WTC11 (cell line): ENCODE measurements at regions not wholly inside any gene's neighbourhood (a gene's known extent, or its start where the extent isn't known, plus 50 kb on each side); places are given as distances from the start of the nearest gene placed in this dataset.

Experiments used
- ATAC-seq: fragments of 200-7000 bp; cut with Tn5 transposase; 2 replicates; pipeline ENCODE4 v1.10.0; 2021; ENCODE audit warnings: mild to moderate bottlenecking, moderate library complexity
- CTCF ChIA-PET: fragments of 300-600 bp; sonication (Branson Sonifier 250); formaldehyde crosslinking; loops from one replicate; lab custom pipeline; 2021; ENCODE audit warnings: antibody characterized with exemption; lab: Charles Lee
- POLR2A ChIA-PET: fragments of 350-600 bp; sonication (Branson Sonifier 250); formaldehyde crosslinking; loops from one replicate; lab custom pipeline; 2021; ENCODE audit warnings: antibody characterized with exemption; lab: Charles Lee
- DNase-seq: peaks from one replicate; pipeline ENCODE4 v3.0.0; 2021; ENCODE audit warnings: low spot score
- H3K27ac Mint-ChIP-seq: 2 replicates; pipeline ENCODE4 v1.8.0; 2021; ENCODE audit warnings: mixed read lengths
- H3K27me3 Mint-ChIP-seq: 2 replicates; pipeline ENCODE4 v1.8.0; 2021; ENCODE audit warnings: low read depth, mild to moderate bottlenecking, moderate library complexity, mixed read lengths
- H3K36me3 Mint-ChIP-seq: 2 replicates; pipeline ENCODE4 v1.8.0; 2021; ENCODE audit warnings: mixed read lengths
- H3K4me1 Mint-ChIP-seq: 2 replicates; pipeline ENCODE4 v1.8.0; 2022; ENCODE audit warnings: mixed read lengths
- H3K4me3 Mint-ChIP-seq: 2 replicates; pipeline ENCODE4 v1.8.0; 2021; ENCODE audit warnings: mild to moderate bottlenecking, moderate library complexity, mixed read lengths
- H3K9me3 Mint-ChIP-seq: 2 replicates; pipeline ENCODE4 v1.8.0; 2021; ENCODE audit warnings: mixed read lengths
- ELF4 ChIP-seq: sonication (generic); formaldehyde crosslinking; IDR thresholded peaks from 2 replicates; pipeline ENCODE4 v1.8.1; 2022; ENCODE audit warnings: low read depth, mild to moderate bottlenecking, moderate library complexity, missing genetic modification reagents
- MYBL2 ChIP-seq: sonication (generic); formaldehyde crosslinking; IDR thresholded peaks from 2 replicates; pipeline ENCODE4 v1.8.1; 2023; ENCODE audit warnings: mild to moderate bottlenecking, moderate library complexity, missing genetic modification reagents
- NR1H2 ChIP-seq: sonication (generic); formaldehyde crosslinking; IDR thresholded peaks from 2 replicates; pipeline ENCODE4 v1.9.0; 2021; ENCODE audit warnings: mild to moderate bottlenecking, moderate library complexity, missing genetic modification reagents
- TCF7 ChIP-seq: sonication (generic); formaldehyde crosslinking; IDR thresholded peaks from 2 replicates; pipeline ENCODE4 v1.8.0; 2022; ENCODE audit warnings: mild to moderate bottlenecking, low read depth, missing genetic modification reagents, moderate library complexity
- ZNF121 ChIP-seq: sonication (generic); formaldehyde crosslinking; IDR thresholded peaks from 2 replicates; pipeline ENCODE4 v1.8.0; 2023; ENCODE audit warnings: missing genetic modification reagents
- ZNF416 ChIP-seq: fragments of 250-450 bp; sonication (Bioruptor Pico); IDR thresholded peaks from 2 replicates; pipeline ENCODE4 v1.9.0; 2021; ENCODE audit warnings: mild to moderate bottlenecking, inconsistent platforms
- TF ChIP-seq, protein P1 (sequence below): sonication (generic); formaldehyde crosslinking; IDR thresholded peaks from 2 replicates; pipeline ENCODE4 v1.8.1; 2023; ENCODE audit warnings: mild to moderate bottlenecking, moderate library complexity, missing genetic modification reagents
- TF ChIP-seq, protein P2 (sequence below): sonication (generic); formaldehyde crosslinking; IDR thresholded peaks from 2 replicates; pipeline ENCODE4 v1.8.0; 2023; ENCODE audit warnings: missing genetic modification reagents
- TF ChIP-seq, protein P3 (sequence below): fragments of 250-450 bp; sonication (Bioruptor Pico); conservative IDR thresholded peaks from 2 replicates; pipeline ENCODE4 v1.9.0; 2021; ENCODE audit warnings: mild to moderate bottlenecking
- TF ChIP-seq, protein P4 (sequence below): sonication (generic); formaldehyde crosslinking; conservative IDR thresholded peaks from 2 replicates; pipeline ENCODE4 v1.8.1; 2023; ENCODE audit warnings: mild to moderate bottlenecking, low read depth, missing genetic modification reagents, moderate library complexity
- TF ChIP-seq, protein P5 (sequence below): sonication (generic); formaldehyde crosslinking; IDR thresholded peaks from 2 replicates; pipeline ENCODE4 v1.8.0; 2022; ENCODE audit warnings: mild to moderate bottlenecking, missing genetic modification reagents
- TF ChIP-seq, protein P6 (sequence below): fragments of 250-450 bp; sonication (Bioruptor Pico); IDR thresholded peaks from 2 replicates; pipeline ENCODE4 v1.9.0; 2021; ENCODE audit warnings: mild to moderate bottlenecking, borderline replicate concordance
- TF ChIP-seq, protein P7 (sequence below): sonication (generic); formaldehyde crosslinking; IDR thresholded peaks from 2 replicates; pipeline ENCODE4 v1.8.0; 2023; ENCODE audit warnings: missing genetic modification reagents, mild to moderate bottlenecking, borderline replicate concordance

DNA sequence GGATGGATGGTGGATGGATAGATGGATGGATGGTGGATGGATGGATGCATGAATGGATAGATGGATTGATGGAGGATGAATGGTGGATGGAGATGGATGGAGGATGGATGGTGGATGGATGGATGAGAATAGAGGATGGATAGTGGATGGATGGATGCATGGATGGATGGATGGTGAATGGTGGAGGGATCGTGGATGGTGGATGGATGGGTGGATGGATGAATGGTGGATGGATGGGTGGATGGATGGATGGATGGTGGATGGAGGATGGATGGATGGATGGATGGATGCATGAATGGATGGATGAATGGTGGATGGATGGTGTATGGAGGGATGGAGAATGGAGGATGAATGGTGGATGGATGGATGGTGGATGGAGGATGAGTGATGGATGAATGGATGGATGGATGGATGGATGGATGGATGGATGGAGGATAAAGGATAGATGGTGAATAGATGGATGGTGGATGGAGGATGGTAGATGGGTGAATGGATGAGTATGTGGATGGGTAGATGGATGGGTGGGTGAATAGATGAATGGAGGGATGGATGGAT is 76.3 kb downstream of the PDGFA start:
- ChIA-PET POLR2A (no interaction called here), CTCF (no interaction called here)
- Mint-ChIP-seq H3K9me3 (no peaks in the 10 kb centered on the region), H3K27me3 (no peaks in the 10 kb centered on the region), H3K27ac (no peak overlapping the region), H3K36me3 (no peaks in the 10 kb centered on the region), H3K4me3 (no peak overlapping the region), H3K4me1 (no peaks in the 10 kb centered on the region)
- TF ChIP-seq ELF4 (CRISPR knock-in tag) = no peak
- TF ChIP-seq, protein P1, sequence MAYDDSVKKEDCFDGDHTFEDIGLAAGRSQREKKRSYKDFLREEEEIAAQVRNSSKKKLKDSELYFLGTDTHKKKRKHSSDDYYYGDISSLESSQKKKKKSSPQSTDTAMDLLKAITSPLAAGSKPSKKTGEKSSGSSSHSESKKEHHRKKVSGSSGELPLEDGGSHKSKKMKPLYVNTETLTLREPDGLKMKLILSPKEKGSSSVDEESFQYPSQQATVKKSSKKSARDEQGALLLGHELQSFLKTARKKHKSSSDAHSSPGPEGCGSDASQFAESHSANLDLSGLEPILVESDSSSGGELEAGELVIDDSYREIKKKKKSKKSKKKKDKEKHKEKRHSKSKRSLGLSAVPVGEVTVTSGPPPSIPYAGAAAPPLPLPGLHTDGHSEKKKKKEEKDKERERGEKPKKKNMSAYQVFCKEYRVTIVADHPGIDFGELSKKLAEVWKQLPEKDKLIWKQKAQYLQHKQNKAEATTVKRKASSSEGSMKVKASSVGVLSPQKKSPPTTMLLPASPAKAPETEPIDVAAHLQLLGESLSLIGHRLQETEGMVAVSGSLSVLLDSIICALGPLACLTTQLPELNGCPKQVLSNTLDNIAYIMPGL (CRISPR knock-in tag) = no peak
- TF ChIP-seq, protein P2, sequence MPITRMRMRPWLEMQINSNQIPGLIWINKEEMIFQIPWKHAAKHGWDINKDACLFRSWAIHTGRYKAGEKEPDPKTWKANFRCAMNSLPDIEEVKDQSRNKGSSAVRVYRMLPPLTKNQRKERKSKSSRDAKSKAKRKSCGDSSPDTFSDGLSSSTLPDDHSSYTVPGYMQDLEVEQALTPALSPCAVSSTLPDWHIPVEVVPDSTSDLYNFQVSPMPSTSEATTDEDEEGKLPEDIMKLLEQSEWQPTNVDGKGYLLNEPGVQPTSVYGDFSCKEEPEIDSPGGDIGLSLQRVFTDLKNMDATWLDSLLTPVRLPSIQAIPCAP (CRISPR knock-in tag) = no peak
- ATAC-seq (no peak), DNase-seq (no peak)

DNA sequence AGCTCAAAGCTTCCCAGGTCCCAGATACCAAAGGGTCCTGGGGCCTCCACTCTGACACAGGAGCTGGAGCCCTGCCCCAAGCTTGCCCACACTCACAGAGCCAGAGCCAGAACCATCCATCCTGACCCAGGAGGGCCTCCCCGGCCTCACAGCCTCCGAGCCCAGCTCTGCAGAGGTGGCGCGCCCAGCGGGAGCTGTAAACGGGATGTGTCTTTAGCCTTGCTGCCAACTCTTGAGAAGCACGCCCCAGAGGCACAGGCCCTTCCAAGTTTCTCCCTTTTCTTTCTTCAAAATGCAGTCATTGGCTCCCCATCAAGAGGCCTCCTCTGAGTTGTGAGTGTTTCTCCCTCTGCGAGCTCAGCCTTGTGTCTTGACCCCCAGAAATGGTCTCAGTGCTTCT is 75.0 kb downstream of the PDGFA start:
- Mint-ChIP-seq H3K9me3 (no peaks in the 10 kb centered on the region), H3K27me3 (peaks cover 4% of the 10 kb centered on the region), H3K36me3 (no peaks in the 10 kb centered on the region), H3K4me1 (peaks cover 5% of the 10 kb centered on the region), H3K27ac (no peak overlapping the region), H3K4me3 (no peak overlapping the region)
- POLR2A ChIA-PET = interaction anchor here (0.6 kb wide), 1 partner anchor 58 kb away, joined by 4 read pairs; no protein-coding TSS in a partner anchor
- ATAC-seq = no peak
- DNase-seq = no peak
- TF ChIP-seq, protein P3, sequence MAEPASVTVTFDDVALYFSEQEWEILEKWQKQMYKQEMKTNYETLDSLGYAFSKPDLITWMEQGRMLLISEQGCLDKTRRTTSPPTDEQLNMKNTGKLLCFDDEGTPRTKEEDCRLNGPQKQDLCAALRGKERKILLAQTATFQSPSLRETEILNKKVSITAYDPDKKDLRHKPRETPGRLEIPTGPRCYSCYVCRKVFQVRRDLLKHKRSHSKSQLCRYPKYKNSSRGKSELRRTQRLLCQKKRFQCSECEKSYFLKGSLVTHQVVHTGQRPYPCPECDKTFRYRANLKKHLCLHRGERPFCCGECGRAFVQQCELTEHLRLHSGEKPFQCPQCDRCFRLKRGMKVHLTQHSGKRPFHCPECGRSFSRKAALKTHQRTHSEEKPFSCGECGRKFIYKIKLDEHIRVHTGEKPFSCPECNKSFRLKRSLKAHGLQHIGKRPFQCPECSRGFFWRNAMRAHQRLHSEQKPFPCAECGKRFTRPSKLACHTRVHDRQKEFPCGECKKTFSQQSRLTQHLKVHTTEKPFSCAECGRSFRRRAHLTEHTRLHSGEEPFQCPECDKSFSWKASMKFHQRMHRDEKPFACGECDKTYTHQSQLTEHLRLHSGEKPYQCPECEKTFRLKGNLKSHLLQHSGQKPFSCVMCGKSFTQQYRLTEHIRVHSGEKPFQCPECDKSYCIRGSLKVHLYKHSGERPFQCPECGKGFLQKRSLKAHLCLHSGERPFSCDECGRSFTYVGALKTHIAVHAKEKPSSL = no peak
- TF ChIP-seq ELF4 (CRISPR knock-in tag) (no peak), ZNF416 (CRISPR knock-in tag) (no peak), ZNF121 (CRISPR knock-in tag) (no peak), MYBL2 (CRISPR knock-in tag) (no peak), TCF7 (CRISPR knock-in tag) (no peak)
- TF ChIP-seq, protein P4, sequence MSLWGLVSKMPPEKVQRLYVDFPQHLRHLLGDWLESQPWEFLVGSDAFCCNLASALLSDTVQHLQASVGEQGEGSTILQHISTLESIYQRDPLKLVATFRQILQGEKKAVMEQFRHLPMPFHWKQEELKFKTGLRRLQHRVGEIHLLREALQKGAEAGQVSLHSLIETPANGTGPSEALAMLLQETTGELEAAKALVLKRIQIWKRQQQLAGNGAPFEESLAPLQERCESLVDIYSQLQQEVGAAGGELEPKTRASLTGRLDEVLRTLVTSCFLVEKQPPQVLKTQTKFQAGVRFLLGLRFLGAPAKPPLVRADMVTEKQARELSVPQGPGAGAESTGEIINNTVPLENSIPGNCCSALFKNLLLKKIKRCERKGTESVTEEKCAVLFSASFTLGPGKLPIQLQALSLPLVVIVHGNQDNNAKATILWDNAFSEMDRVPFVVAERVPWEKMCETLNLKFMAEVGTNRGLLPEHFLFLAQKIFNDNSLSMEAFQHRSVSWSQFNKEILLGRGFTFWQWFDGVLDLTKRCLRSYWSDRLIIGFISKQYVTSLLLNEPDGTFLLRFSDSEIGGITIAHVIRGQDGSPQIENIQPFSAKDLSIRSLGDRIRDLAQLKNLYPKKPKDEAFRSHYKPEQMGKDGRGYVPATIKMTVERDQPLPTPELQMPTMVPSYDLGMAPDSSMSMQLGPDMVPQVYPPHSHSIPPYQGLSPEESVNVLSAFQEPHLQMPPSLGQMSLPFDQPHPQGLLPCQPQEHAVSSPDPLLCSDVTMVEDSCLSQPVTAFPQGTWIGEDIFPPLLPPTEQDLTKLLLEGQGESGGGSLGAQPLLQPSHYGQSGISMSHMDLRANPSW (CRISPR knock-in tag) = no peak
- TF ChIP-seq, protein P5, sequence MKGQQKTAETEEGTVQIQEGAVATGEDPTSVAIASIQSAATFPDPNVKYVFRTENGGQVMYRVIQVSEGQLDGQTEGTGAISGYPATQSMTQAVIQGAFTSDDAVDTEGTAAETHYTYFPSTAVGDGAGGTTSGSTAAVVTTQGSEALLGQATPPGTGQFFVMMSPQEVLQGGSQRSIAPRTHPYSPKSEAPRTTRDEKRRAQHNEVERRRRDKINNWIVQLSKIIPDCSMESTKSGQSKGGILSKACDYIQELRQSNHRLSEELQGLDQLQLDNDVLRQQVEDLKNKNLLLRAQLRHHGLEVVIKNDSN (CRISPR knock-in tag) = no peak
- CTCF ChIA-PET = interaction anchor here (0.9 kb wide), 1 partner anchor 123 kb away, joined by 3 read pairs; no protein-coding TSS in a partner anchor

DNA sequence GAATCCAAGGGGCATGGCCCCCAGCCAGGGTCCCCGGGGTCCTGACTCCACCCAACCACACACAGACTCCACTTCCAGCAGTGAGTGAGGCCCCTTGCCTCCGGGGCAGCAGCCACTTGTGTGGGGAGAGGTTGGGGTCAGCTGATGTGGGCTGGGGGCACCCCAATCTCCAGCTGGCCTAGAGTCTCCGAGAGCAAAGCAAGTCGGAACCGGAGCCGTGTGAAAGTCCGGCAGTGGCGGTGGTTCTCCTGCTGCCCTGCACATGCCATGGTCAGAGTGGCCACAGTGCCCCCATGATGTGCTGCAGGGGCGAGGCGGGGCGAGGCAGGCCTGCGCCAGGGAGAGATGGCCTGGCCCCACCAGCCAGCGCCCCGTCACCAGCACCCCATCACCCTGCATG is 74.6 kb downstream of the PDGFA start:
- ATAC-seq = no peak
- DNase-seq = no peak
- CTCF ChIA-PET = interaction anchor here (0.9 kb wide), 1 partner anchor 123 kb away, joined by 3 read pairs; no protein-coding TSS in a partner anchor
- Mint-ChIP-seq H3K27me3 (peaks cover 7% of the 10 kb centered on the region), H3K9me3 (no peaks in the 10 kb centered on the region), H3K36me3 (no peaks in the 10 kb centered on the region), H3K27ac (no peak overlapping the region), H3K4me3 (no peak overlapping the region), H3K4me1 (peaks cover 7% of the 10 kb centered on the region)
- POLR2A ChIA-PET = no interaction called here
- TF ChIP-seq NR1H2 (CRISPR knock-in tag) = no peak
- TF ChIP-seq, protein P6, sequence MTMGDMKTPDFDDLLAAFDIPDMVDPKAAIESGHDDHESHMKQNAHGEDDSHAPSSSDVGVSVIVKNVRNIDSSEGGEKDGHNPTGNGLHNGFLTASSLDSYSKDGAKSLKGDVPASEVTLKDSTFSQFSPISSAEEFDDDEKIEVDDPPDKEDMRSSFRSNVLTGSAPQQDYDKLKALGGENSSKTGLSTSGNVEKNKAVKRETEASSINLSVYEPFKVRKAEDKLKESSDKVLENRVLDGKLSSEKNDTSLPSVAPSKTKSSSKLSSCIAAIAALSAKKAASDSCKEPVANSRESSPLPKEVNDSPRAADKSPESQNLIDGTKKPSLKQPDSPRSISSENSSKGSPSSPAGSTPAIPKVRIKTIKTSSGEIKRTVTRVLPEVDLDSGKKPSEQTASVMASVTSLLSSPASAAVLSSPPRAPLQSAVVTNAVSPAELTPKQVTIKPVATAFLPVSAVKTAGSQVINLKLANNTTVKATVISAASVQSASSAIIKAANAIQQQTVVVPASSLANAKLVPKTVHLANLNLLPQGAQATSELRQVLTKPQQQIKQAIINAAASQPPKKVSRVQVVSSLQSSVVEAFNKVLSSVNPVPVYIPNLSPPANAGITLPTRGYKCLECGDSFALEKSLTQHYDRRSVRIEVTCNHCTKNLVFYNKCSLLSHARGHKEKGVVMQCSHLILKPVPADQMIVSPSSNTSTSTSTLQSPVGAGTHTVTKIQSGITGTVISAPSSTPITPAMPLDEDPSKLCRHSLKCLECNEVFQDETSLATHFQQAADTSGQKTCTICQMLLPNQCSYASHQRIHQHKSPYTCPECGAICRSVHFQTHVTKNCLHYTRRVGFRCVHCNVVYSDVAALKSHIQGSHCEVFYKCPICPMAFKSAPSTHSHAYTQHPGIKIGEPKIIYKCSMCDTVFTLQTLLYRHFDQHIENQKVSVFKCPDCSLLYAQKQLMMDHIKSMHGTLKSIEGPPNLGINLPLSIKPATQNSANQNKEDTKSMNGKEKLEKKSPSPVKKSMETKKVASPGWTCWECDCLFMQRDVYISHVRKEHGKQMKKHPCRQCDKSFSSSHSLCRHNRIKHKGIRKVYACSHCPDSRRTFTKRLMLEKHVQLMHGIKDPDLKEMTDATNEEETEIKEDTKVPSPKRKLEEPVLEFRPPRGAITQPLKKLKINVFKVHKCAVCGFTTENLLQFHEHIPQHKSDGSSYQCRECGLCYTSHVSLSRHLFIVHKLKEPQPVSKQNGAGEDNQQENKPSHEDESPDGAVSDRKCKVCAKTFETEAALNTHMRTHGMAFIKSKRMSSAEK (CRISPR knock-in tag) = no peak
- TF ChIP-seq, protein P7, sequence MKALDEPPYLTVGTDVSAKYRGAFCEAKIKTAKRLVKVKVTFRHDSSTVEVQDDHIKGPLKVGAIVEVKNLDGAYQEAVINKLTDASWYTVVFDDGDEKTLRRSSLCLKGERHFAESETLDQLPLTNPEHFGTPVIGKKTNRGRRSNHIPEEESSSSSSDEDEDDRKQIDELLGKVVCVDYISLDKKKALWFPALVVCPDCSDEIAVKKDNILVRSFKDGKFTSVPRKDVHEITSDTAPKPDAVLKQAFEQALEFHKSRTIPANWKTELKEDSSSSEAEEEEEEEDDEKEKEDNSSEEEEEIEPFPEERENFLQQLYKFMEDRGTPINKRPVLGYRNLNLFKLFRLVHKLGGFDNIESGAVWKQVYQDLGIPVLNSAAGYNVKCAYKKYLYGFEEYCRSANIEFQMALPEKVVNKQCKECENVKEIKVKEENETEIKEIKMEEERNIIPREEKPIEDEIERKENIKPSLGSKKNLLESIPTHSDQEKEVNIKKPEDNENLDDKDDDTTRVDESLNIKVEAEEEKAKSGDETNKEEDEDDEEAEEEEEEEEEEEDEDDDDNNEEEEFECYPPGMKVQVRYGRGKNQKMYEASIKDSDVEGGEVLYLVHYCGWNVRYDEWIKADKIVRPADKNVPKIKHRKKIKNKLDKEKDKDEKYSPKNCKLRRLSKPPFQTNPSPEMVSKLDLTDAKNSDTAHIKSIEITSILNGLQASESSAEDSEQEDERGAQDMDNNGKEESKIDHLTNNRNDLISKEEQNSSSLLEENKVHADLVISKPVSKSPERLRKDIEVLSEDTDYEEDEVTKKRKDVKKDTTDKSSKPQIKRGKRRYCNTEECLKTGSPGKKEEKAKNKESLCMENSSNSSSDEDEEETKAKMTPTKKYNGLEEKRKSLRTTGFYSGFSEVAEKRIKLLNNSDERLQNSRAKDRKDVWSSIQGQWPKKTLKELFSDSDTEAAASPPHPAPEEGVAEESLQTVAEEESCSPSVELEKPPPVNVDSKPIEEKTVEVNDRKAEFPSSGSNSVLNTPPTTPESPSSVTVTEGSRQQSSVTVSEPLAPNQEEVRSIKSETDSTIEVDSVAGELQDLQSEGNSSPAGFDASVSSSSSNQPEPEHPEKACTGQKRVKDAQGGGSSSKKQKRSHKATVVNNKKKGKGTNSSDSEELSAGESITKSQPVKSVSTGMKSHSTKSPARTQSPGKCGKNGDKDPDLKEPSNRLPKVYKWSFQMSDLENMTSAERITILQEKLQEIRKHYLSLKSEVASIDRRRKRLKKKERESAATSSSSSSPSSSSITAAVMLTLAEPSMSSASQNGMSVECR (CRISPR knock-in tag) = no peak
